A549 (cell line): ENCODE measurements at regions not wholly inside any gene's neighbourhood (a gene's known extent, or its start where the extent isn't known, plus 50 kb on each side); places are given as distances from the start of the nearest gene placed in this dataset.

Source experiments
- ATAC-seq, 2 experiments: fragments of 200-7000 bp in 1 of 2; fragments of >200 bp in 1 of 2; cut with Nextera tagmentation in 1 of 2; cut with Tn5 transposase in 1 of 2; 3 replicates each; pipeline versions ENCODE4 v1.8.0 to v1.9.1; 2018 to 2020; ENCODE audit warnings: mild to moderate bottlenecking in 1 of 2, moderate library complexity in 1 of 2
- CTCF ChIA-PET: fragments of 300-600 bp; sonication (Branson Sonifier 250); formaldehyde crosslinking; extraction: SDS; loops from one replicate; lab custom pipeline; 2021; ENCODE audit warnings: antibody characterized with exemption, inconsistent platforms; lab: Yijun Ruan, JAX
- POLR2A ChIA-PET: fragments of 350-600 bp; formaldehyde crosslinking; extraction: SDS; loops from one replicate; lab custom pipeline; 2021; ENCODE audit warnings: antibody characterized with exemption, inconsistent platforms; lab: Yijun Ruan, JAX
- DNase-seq, 2 experiments: peaks; one replicate each; pipeline versions ENCODE4 v3.0.0 to v3.0.0-alpha.2; 2011 to 2016; ENCODE audit warnings: low read depth in 1 of 2, low spot score in 1 of 2
- FAIRE-seq: peaks from 2 replicates; lab custom pipeline; 2011; peaks lifted over from hg19 to GRCh38; lab: Jason Lieb, UNC
- H3K27ac ChIP-seq, 2 experiments: fragments of >200 bp; sonication (Bioruptor Twin); formaldehyde crosslinking; 3 replicates each; pipeline ENCODE4 v1.5.1; 2016 to 2017
- H3K4me1 ChIP-seq: fragments of >200 bp; sonication (Bioruptor Twin); formaldehyde crosslinking; 3 replicates; pipeline ENCODE4 v1.6.1; 2016
- H3K4me2 ChIP-seq: fragments of >200 bp; sonication (Bioruptor Twin); formaldehyde crosslinking; 3 replicates; pipeline ENCODE4 v1.6.1; 2016
- H3K4me3 ChIP-seq: fragments of >200 bp; sonication (Bioruptor Twin); formaldehyde crosslinking; 3 replicates; pipeline ENCODE4 v1.5.1; 2016
- H3K9me3 ChIP-seq: fragments of >200 bp; sonication (Bioruptor Twin); formaldehyde crosslinking; 3 replicates; pipeline ENCODE4 v1.6.1; 2016
- BCL3 ChIP-seq: fragments of >200 bp; sonication (Bioruptor Twin); formaldehyde crosslinking; IDR thresholded peaks from 3 replicates; pipeline ENCODE4 v1.6.1; 2016
- BHLHE40 ChIP-seq: IDR thresholded peaks from 2 replicates; pipeline ENCODE4 v1.6.1; 2012; ENCODE audit warnings: low read depth, low read length, inconsistent platforms
- CBX2 ChIP-seq: fragments of 200-600 bp; sonication (generic); IDR thresholded peaks from 2 replicates; pipeline ENCODE4 v1.6.1; 2016; ENCODE audit warnings: low read depth, mild to moderate bottlenecking, borderline replicate concordance
- EHF ChIP-seq: fragments of 250-450 bp; sonication (Bioruptor Pico); IDR thresholded peaks from 2 replicates; pipeline ENCODE4 v1.5.0; 2020; ENCODE audit warnings: mild to moderate bottlenecking
- EP300 ChIP-seq, 2 experiments: fragments of >200 bp; sonication (Bioruptor Twin); formaldehyde crosslinking; IDR thresholded peaks; 2 replicates in 1 of 2; 3 replicates in 1 of 2; pipeline ENCODE4 v1.6.1; 2016 to 2017
- HEYL ChIP-seq: fragments of 250-450 bp; sonication (Bioruptor Pico); IDR thresholded peaks from 2 replicates; pipeline ENCODE4 v1.8.0; 2021; ENCODE audit warnings: mild to moderate bottlenecking, moderate library complexity
- HOXB13 ChIP-seq: fragments of 250-450 bp; sonication (Bioruptor Pico); IDR thresholded peaks from 2 replicates; pipeline ENCODE4 v1.5.0; 2020; ENCODE audit warnings: low read depth, mild to moderate bottlenecking, moderate library complexity
- HOXB5 ChIP-seq: fragments of 250-450 bp; sonication (Bioruptor Pico); IDR thresholded peaks from 2 replicates; pipeline ENCODE4 v1.5.0; 2020; ENCODE audit warnings: mild to moderate bottlenecking, moderate library complexity
- JUNB ChIP-seq: fragments of >200 bp; sonication (Bioruptor Twin); formaldehyde crosslinking; IDR thresholded peaks from 2 replicates; pipeline ENCODE4 v1.6.1; 2016
- KDM1A ChIP-seq: fragments of 200-600 bp; sonication (generic); IDR thresholded peaks from 2 replicates; pipeline ENCODE4 v1.6.1; 2016; ENCODE audit warnings: low read depth, mild to moderate bottlenecking
- MYC ChIP-seq: IDR thresholded peaks from 2 replicates; pipeline ENCODE4 v1.6.1; 2012; ENCODE audit warnings: mild to moderate bottlenecking, inconsistent platforms, low read length, improper control_type of control experiment, borderline replicate concordance
- NFE2L2 ChIP-seq: fragments of 150-350 bp; conservative IDR thresholded peaks from 2 replicates; pipeline ENCODE4 v1.6.1; 2014; ENCODE audit warnings: low read length
- NR3C1 ChIP-seq: fragments of >200 bp; sonication (Bioruptor Twin); formaldehyde crosslinking; IDR thresholded peaks from 3 replicates; pipeline ENCODE4 v1.6.1; 2017
- PBX3 ChIP-seq: IDR thresholded peaks from 2 replicates; pipeline ENCODE4 v1.6.1; 2012
- POLR2AphosphoS2 ChIP-seq: conservative IDR thresholded peaks from 2 replicates; pipeline ENCODE4 v1.6.1; 2012; ENCODE audit warnings: low read length, improper control_type of control experiment, inconsistent platforms
- RFX5 ChIP-seq: fragments of 450-650 bp; IDR thresholded peaks from 2 replicates; pipeline ENCODE4 v1.7.1; 2014; ENCODE audit warnings: antibody characterized with exemption, mild to moderate bottlenecking, moderate library complexity
- RNF2 ChIP-seq: fragments of 200-600 bp; sonication (generic); IDR thresholded peaks from 2 replicates; pipeline ENCODE4 v1.6.1; 2016; ENCODE audit warnings: low read depth, mild to moderate bottlenecking, antibody characterized with exemption, moderate library complexity, borderline replicate concordance
- SMC3 ChIP-seq: fragments of >200 bp; sonication (Bioruptor Twin); formaldehyde crosslinking; IDR thresholded peaks from 3 replicates; pipeline ENCODE4 v1.6.1; 2018; ENCODE audit warnings: inconsistent platforms
- TFCP2L1 ChIP-seq: fragments of 250-450 bp; sonication (Bioruptor Pico); IDR thresholded peaks from 2 replicates; pipeline ENCODE4 v1.5.0; 2021; ENCODE audit warnings: mild to moderate bottlenecking
- ZSCAN20 ChIP-seq: fragments of 250-450 bp; sonication (Bioruptor Pico); IDR thresholded peaks from 2 replicates; pipeline ENCODE4 v1.8.0; 2022; ENCODE audit warnings: mild to moderate bottlenecking, moderate library complexity
- WGBS: methylation state at CpG from one replicate; pipeline ENCODE4 v1.1.6; 2017; ENCODE audit errors: missing lambda C conversion rate; 5-methylcytosine and 5-hydroxymethylcytosine counted together
- TF ChIP-seq, protein P1 (sequence below): fragments of 250-450 bp; sonication (Bioruptor Pico); IDR thresholded peaks from 2 replicates; pipeline ENCODE4 v1.5.0; 2020; ENCODE audit warnings: low read depth, mild to moderate bottlenecking, moderate library complexity
- TF ChIP-seq, protein P2 (sequence below): fragments of >200 bp; sonication (Bioruptor Twin); formaldehyde crosslinking; IDR thresholded peaks from 3 replicates; pipeline ENCODE4 v1.5.1; 2016
- TF ChIP-seq, protein P3 (sequence below): fragments of 450-650 bp; IDR thresholded peaks from 2 replicates; pipeline ENCODE4 v1.6.1; 2014; ENCODE audit warnings: antibody characterized with exemption

DNA sequence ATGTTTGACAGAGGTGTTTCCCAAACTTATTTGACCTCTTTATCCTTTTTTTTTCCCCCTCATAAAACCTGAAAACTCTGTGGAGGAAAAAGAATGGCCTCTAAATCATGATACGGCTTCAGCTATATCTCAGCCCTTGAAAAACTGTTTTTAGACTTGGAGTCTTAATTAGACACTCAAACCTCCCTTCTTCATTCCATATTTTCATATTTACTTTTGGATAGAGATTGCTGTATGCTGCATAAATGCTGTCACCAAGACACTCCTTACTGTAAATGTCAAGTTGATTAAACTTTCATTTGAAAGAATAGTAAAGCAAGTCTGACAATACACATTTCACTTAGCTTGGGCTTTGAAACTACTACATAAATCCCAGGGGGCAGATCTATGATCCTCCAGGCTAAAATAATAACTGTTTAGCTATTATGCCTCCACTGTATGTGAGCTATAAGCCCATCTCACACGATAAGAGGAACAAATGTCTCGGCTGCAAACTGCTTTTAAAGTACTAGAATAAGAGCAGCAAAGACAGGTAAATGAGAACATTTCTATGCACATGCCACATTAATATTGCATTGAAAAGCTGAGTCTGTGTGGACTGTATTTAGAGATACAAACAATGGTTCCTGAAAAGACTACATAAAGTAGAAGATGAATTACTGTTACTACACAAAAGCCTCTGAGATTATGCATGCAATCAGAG is 141.3 kb upstream of the HMGN3 start:
- no peak overlapping the region for H3K27ac ChIP-seq
- TF ChIP-seq, protein P1, sequence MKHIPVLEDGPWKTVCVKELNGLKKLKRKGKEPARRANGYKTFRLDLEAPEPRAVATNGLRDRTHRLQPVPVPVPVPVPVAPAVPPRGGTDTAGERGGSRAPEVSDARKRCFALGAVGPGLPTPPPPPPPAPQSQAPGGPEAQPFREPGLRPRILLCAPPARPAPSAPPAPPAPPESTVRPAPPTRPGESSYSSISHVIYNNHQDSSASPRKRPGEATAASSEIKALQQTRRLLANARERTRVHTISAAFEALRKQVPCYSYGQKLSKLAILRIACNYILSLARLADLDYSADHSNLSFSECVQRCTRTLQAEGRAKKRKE (CRISPR knock-in tag): no peak
- TF ChIP-seq NFE2L2 (no peak), TFCP2L1 (CRISPR knock-in tag) (no peak), RNF2 (no peak), RFX5 (no peak), CBX2 (no peak), JUNB (no peak), PBX3 (no peak), ZSCAN20 (CRISPR knock-in tag) (no peak), KDM1A (no peak), HOXB13 (CRISPR knock-in tag) (no peak), NR3C1 (no peak), HEYL (CRISPR knock-in tag) (no peak), EHF (no peak), BCL3 (no peak)
- TF ChIP-seq, protein P2, sequence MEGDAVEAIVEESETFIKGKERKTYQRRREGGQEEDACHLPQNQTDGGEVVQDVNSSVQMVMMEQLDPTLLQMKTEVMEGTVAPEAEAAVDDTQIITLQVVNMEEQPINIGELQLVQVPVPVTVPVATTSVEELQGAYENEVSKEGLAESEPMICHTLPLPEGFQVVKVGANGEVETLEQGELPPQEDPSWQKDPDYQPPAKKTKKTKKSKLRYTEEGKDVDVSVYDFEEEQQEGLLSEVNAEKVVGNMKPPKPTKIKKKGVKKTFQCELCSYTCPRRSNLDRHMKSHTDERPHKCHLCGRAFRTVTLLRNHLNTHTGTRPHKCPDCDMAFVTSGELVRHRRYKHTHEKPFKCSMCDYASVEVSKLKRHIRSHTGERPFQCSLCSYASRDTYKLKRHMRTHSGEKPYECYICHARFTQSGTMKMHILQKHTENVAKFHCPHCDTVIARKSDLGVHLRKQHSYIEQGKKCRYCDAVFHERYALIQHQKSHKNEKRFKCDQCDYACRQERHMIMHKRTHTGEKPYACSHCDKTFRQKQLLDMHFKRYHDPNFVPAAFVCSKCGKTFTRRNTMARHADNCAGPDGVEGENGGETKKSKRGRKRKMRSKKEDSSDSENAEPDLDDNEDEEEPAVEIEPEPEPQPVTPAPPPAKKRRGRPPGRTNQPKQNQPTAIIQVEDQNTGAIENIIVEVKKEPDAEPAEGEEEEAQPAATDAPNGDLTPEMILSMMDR: no peak
- TF ChIP-seq, all 56 proteins: peak for 0
- Histone ChIP-seq H3K4me2 (no peak overlapping the region), H3K9me3 (no peaks in the 10 kb centered on the region), H3K4me3 (no peak overlapping the region), H3K4me1 (peaks cover 28% of the 10 kb centered on the region)
- no peak for FAIRE-seq
- no peak for ATAC-seq
- POLR2A ChIA-PET: no interaction called here
- 85% methylated on average over 3 of the region's 3 CpGs for WGBS
- DNase-seq: no peak
- CTCF ChIA-PET: no interaction called here

GRCh38 chr6:79374308-79374707 is 139.8 kb upstream of the HMGN3 start:
- DNase-seq (no peak), ATAC-seq (no peak), FAIRE-seq (no peak)
- Histone ChIP-seq H3K9me3 (no peaks in the 10 kb centered on the region), H3K4me3 (no peak overlapping the region), H3K4me1 (peaks cover 28% of the 10 kb centered on the region), H3K27ac (no peak overlapping the region), H3K4me2 (no peak overlapping the region)
- ChIA-PET CTCF (no interaction called here), POLR2A (no interaction called here)
- TF ChIP-seq SMC3 (no peak), RNF2 (no peak), HOXB5 (CRISPR knock-in tag) (no peak), BHLHE40 (no peak), EHF (no peak), MYC (no peak), TFCP2L1 (CRISPR knock-in tag) (no peak), EP300 (IDR thresholded peaks at IDR 0.05) (no peak), POLR2AphosphoS2 (no peak), NR3C1 (no peak), PBX3 (no peak)
- TF ChIP-seq, protein P1 (CRISPR knock-in tag): no peak
- TF ChIP-seq, protein P3, sequence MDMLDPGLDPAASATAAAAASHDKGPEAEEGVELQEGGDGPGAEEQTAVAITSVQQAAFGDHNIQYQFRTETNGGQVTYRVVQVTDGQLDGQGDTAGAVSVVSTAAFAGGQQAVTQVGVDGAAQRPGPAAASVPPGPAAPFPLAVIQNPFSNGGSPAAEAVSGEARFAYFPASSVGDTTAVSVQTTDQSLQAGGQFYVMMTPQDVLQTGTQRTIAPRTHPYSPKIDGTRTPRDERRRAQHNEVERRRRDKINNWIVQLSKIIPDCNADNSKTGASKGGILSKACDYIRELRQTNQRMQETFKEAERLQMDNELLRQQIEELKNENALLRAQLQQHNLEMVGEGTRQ: no peak
- WGBS: 81% methylated on average over 1 of the region's 1 CpG
